B cell (primary cell): ENCODE measurements at regions not wholly inside any gene's neighbourhood (a gene's known extent, or its start where the extent isn't known, plus 50 kb on each side); places are given as distances from the start of the nearest gene placed in this dataset.

ENCODE experiments used
- ATAC-seq: fragments of 200-7000 bp; cut with Tn5 transposase; one replicate; pipeline ENCODE4 v1.10.0; 2021; ENCODE audit warnings: low read depth, mild to moderate bottlenecking, moderate number of reproducible peaks, moderate library complexity
- CTCF ChIA-PET: fragments of 350-600 bp; sonication (Branson Sonifier 250); formaldehyde crosslinking; loops from one replicate; lab custom pipeline; 2021; ENCODE audit warnings: antibody characterized with exemption, inconsistent platforms; lab: Charles Lee
- POLR2A ChIA-PET: fragments of 350-600 bp; sonication (Branson Sonifier 250); formaldehyde crosslinking; loops from one replicate; lab custom pipeline; 2021; ENCODE audit warnings: antibody characterized with exemption; lab: Charles Lee
- DNase-seq: peaks from one replicate; pipeline ENCODE4 v3.0.0; 2013
- H2AFZ ChIP-seq: 2 replicates; pipeline ENCODE4 v1.6.1; 2012; ENCODE audit warnings: mild to moderate bottlenecking, low read depth, low read length; ENCODE audit not compliant: insufficient read depth, poor library complexity, severe bottlenecking
- H3K27ac ChIP-seq, 2 donors: 1 replicate in 1 of 2; 2 replicates in 1 of 2; pipeline ENCODE4 v1.5.1; 2012 to 2013; ENCODE audit warnings: low read length in 2 of 2, mild to moderate bottlenecking in 2 of 2, moderate library complexity in 1 of 2
- H3K27me3 ChIP-seq, 4 experiments: fragments of 200-600 bp in 1 of 4; sonication (generic) in 1 of 4; replicated peaks in 1 of 4; 1 replicate in 2 of 4; 2 replicates in 2 of 4; pipeline versions ENCODE4 v1.6.1 to v1.7.0; 2013 to 2016; ENCODE audit warnings: low read length in 3 of 4, mild to moderate bottlenecking in 2 of 4, mixed read lengths in 1 of 4, moderate library complexity in 1 of 4; ENCODE audit not compliant: insufficient read depth in 4 of 4, control insufficient read depth in 3 of 4; ENCODE audit errors: control extremely low read depth in 1 of 4
- H3K36me3 ChIP-seq, 2 experiments: replicated peaks in 1 of 2; 1 replicate in 1 of 2; 2 replicates in 1 of 2; pipeline versions ENCODE4 v1.6.1 to v1.7.1; 2013; ENCODE audit warnings: low read length in 1 of 2; ENCODE audit not compliant: insufficient read depth in 2 of 2, control insufficient read depth in 1 of 2; ENCODE audit errors: control extremely low read depth in 1 of 2, extremely low read depth in 1 of 2
- H3K4me1 ChIP-seq, 2 donors: fragments of 200-600 bp in 1 of 2; sonication (generic) in 1 of 2; 1 replicate in 1 of 2; 2 replicates in 1 of 2; pipeline versions ENCODE4 v1.5.1 to v1.6.1; 2013 to 2017; ENCODE audit warnings: low read length in 2 of 2; ENCODE audit not compliant: control insufficient read depth in 2 of 2, insufficient read depth in 2 of 2
- H3K4me2 ChIP-seq: replicated peaks from 2 replicates; pipeline ENCODE3; 2012; ENCODE audit warnings: mild to moderate bottlenecking, low read depth, low read length; ENCODE audit not compliant: poor library complexity, severe bottlenecking
- H3K4me3 ChIP-seq, 5 experiments: fragments of 200-600 bp in 1 of 5; sonication (generic) in 1 of 5; 1 replicate in 3 of 5; 2 replicates in 2 of 5; pipeline versions ENCODE4 v1.5.1 to v1.7.0; 2011 to 2016; ENCODE audit warnings: low read length in 4 of 5, mild to moderate bottlenecking in 4 of 5, low read depth in 2 of 5, control low read depth in 1 of 5, moderate library complexity in 1 of 5; ENCODE audit not compliant: insufficient read depth in 1 of 5; ENCODE audit errors: control extremely low read depth in 1 of 5, extremely low read depth in 1 of 5
- H3K79me2 ChIP-seq: fragments of 200-600 bp; sonication (generic); one replicate; pipeline ENCODE4 v1.6.0; 2016; ENCODE audit warnings: low read length; ENCODE audit not compliant: control insufficient read depth, insufficient read depth
- H3K9ac ChIP-seq: fragments of 200-600 bp; sonication (generic); 2 replicates; pipeline ENCODE4 v1.6.1; 2017; ENCODE audit warnings: mild to moderate bottlenecking, low read length, moderate library complexity
- H3K9me3 ChIP-seq, 3 donors: one replicate each; pipeline versions ENCODE4 v1.6.1 to v1.7.1; 2013; ENCODE audit warnings: low read length in 2 of 3; ENCODE audit not compliant: control insufficient read depth in 2 of 3, insufficient read depth in 1 of 3; ENCODE audit errors: control extremely low read depth in 1 of 3
- H4K20me1 ChIP-seq: 2 replicates; pipeline ENCODE4 v1.6.0; 2012; ENCODE audit warnings: mild to moderate bottlenecking, low read length; ENCODE audit not compliant: insufficient read depth, control insufficient read depth, poor library complexity, severe bottlenecking
- H3K27ac Mint-ChIP-seq: one replicate; pipeline ENCODE4 v1.8.0; 2021; ENCODE audit warnings: mixed read lengths
- H3K27me3 Mint-ChIP-seq: one replicate; pipeline ENCODE4 v1.8.0; 2021; ENCODE audit warnings: mixed read lengths
- H3K4me1 Mint-ChIP-seq: one replicate; pipeline ENCODE4 v1.8.0; 2021; ENCODE audit warnings: mixed read lengths
- H3K4me3 Mint-ChIP-seq: one replicate; pipeline ENCODE4 v1.8.0; 2021; ENCODE audit warnings: mixed read lengths
- H3K9me3 Mint-ChIP-seq: one replicate; pipeline ENCODE4 v1.8.0; 2022; ENCODE audit warnings: mixed read lengths; ENCODE audit not compliant: insufficient read depth
- CTCF ChIP-seq: fragments of 200-600 bp; IDR thresholded peaks from one replicate; pipeline ENCODE4 v1.8.0; 2022; ENCODE audit warnings: antibody characterized with exemption, mild to moderate bottlenecking
- EZH2 ChIP-seq: IDR thresholded peaks from 2 replicates; pipeline ENCODE4 v1.6.1; 2012; ENCODE audit warnings: borderline replicate concordance, low read depth, mild to moderate bottlenecking, moderate library complexity, low read length; ENCODE audit not compliant: insufficient read depth, poor library complexity, severe bottlenecking
- WGBS: methylation state at CpG from one replicate; pipeline ENCODE4 v1.1.5; 2013; ENCODE audit warnings: missing lambda C conversion rate; ENCODE audit not compliant: insufficient coverage; 5-methylcytosine and 5-hydroxymethylcytosine counted together
- intact Hi-C: fragments of 100-400 bp; cut with micrococcal nuclease; formaldehyde crosslinking; loops from one replicate; pipeline ENCODE4 v1.10.0; 2022

DNA sequence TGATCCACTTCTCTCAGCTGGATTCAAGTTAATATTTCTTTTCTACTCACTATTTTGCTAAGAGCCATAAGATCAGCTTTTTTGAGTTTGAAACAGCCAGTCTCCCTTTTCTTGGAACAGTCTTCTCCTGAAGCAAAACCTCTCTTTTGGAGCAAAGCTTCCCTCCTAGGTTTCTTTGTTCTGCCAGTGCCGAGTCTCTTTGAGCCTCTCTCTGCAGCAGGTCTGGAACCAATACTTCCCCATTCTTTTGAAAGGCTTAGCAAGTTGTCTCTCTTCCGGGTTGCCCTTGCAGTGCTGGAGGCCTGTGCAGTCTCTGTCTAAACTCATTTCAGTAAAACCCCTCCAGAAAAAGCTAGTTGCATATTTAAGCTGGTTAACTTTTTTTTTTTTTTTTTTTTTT lies 454.8 kb downstream of the NOVA1 start:
- Histone ChIP-seq H2AFZ (no peak overlapping the region), H3K36me3 (no peaks in the 10 kb centered on the region), H3K9me3 (no peaks in the 10 kb centered on the region), H3K79me2 (no peaks in the 10 kb centered on the region), H4K20me1 (no peaks in the 10 kb centered on the region), H3K9ac (no peak overlapping the region), H3K4me2 (no peak overlapping the region), H3K4me3 (no peak overlapping the region), H3K27me3 (no peaks in the 10 kb centered on the region), H3K4me1 (no peaks in the 10 kb centered on the region), H3K27ac (no peak overlapping the region)
- Mint-ChIP-seq H3K4me3 (no peak overlapping the region), H3K4me1 (no peaks in the 10 kb centered on the region), H3K27me3 (no peaks in the 10 kb centered on the region), H3K27ac (no peak overlapping the region), H3K9me3 (peaks cover 2% of the 10 kb centered on the region)
- POLR2A ChIA-PET: interaction anchor here (0.6 kb wide), 1 partner anchor 19 kb away, joined by 3 read pairs; no protein-coding TSS in a partner anchor
- CTCF ChIA-PET: no interaction called here
- no peak for TF ChIP-seq CTCF
- 14% methylated on average over 2 of the region's 2 CpGs for WGBS
- no peak for DNase-seq
- no peak for ATAC-seq
- intact Hi-C loops: no loop called here

DNA sequence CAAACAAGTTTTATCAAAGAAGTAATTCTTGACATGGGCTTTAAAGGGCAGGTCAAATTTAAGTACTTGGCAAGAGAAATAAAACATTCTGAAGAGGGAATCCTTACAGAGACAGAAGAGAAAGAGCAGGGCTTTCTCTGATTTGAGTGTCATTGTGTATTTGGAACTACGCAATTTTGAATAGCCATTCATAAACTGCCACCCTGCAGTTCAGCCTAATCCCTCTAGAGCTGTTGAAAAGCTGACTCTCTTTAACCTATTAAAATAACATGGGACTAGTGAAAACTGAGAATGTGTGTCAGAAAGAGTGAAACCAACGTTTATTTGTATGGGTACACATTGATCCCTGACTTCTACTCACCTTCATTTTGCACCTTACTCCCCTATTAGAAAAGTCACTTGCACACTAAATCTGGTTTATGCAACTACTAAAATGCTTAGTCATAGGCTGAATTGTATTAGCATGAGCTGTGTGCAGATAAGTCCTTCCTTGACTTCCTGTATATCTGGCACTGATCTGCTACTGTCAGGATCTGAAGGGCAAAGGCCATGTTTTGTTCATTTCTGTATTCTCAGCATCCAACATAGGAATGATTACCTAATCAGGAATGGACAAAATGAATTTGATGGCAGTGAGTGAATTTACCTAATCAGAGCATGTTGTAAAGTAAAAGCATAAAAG lies 458.9 kb downstream of the NOVA1 start:
- Mint-ChIP-seq H3K27me3 (no peaks in the 10 kb centered on the region), H3K4me1 (no peaks in the 10 kb centered on the region), H3K27ac (no peak overlapping the region), H3K4me3 (no peak overlapping the region), H3K9me3 (peaks cover 5% of the 10 kb centered on the region)
- no peaks in the 10 kb centered on the region for H3K9me3 ChIP-seq
- no peak overlapping the region for H3K4me3 ChIP-seq
- no peak overlapping the region for H3K27ac ChIP-seq
- CTCF ChIA-PET: no interaction called here
- H4K20me1 ChIP-seq: no peaks in the 10 kb centered on the region
- H3K36me3 ChIP-seq: no peaks in the 10 kb centered on the region
- H3K4me2 ChIP-seq: no peak overlapping the region
- H3K4me1 ChIP-seq: no peaks in the 10 kb centered on the region
- no peak overlapping the region for H3K9ac ChIP-seq
- no peak for TF ChIP-seq CTCF
- no peak for TF ChIP-seq EZH2
- intact Hi-C loops: no loop called here
- ATAC-seq (no peak), DNase-seq (no peak)
- no peaks in the 10 kb centered on the region for H3K27me3 ChIP-seq
- WGBS: no CpG with 5 or more reads among the region's 2 CpGs
- POLR2A ChIA-PET: no interaction called here
- no peaks in the 10 kb centered on the region for H3K79me2 ChIP-seq
- H2AFZ ChIP-seq: no peak overlapping the region
